Esophagus squamous epithelium (tissue), 4 donors: ENCODE measurements at regions not wholly inside any gene's neighbourhood (a gene's known extent, or its start where the extent isn't known, plus 50 kb on each side); places are given as distances from the start of the nearest gene placed in this dataset.

Experiments
- CTCF ChIP-seq, 6 experiments: fragments of 450-650 bp in 4 of 6; fragments of 200-600 bp in 2 of 6; sonication (generic) in 2 of 6; IDR thresholded peaks; one replicate each; pipeline ENCODE4 v1.5.1; 2016 to 2019; ENCODE audit warnings: antibody characterized with exemption in 6 of 6, mild to moderate bottlenecking in 4 of 6, moderate library complexity in 4 of 6
- POLR2A ChIP-seq, 4 donors: fragments of 450-650 bp; IDR thresholded peaks; one replicate each; pipeline ENCODE4 v1.6.1; 2017; ENCODE audit warnings: antibody characterized with exemption in 4 of 4, mild to moderate bottlenecking in 4 of 4, moderate library complexity in 3 of 4

GRCh38 chr4:165813606-165814005 is 59.4 kb upstream of the TLL1 start:
- TF ChIP-seq CTCF (IDR thresholded peaks at IDR 0.05) (no peak), POLR2A (IDR thresholded peaks at IDR 0.05) (no peak)
